Chondrocyte (in vitro differentiated cells): ENCODE measurements at regions not wholly inside any gene's neighbourhood (a gene's known extent, or its start where the extent isn't known, plus 50 kb on each side); places are given as distances from the start of the nearest gene placed in this dataset.
"Not testable (repeated sequence)": the region's sequence is repeated elsewhere in the genome, so short reads cannot be mapped to it uniquely, and the experiment has no call there.

Experiments used
- DNase-seq: peaks from one replicate; pipeline ENCODE4 v3.0.0; 2021; ENCODE audit warnings: mixed read lengths, low spot score
- H3K27ac Mint-ChIP-seq: one replicate; pipeline ENCODE4 v1.8.0; 2021; ENCODE audit warnings: mild to moderate bottlenecking, moderate library complexity, mixed read lengths; ENCODE audit not compliant: unreplicated experiment
- H3K27me3 Mint-ChIP-seq: 2 replicates; pipeline ENCODE4 v1.8.0; 2021; ENCODE audit warnings: low read depth, mixed read lengths
- H3K36me3 Mint-ChIP-seq: 2 replicates; pipeline ENCODE4 v1.8.0; 2021; ENCODE audit warnings: low read depth, mixed read lengths
- H3K4me1 Mint-ChIP-seq: 2 replicates; pipeline ENCODE4 v1.8.0; 2021; ENCODE audit warnings: low read depth, mild to moderate bottlenecking, mixed read lengths
- H3K4me3 Mint-ChIP-seq: one replicate; pipeline ENCODE4 v1.8.0; 2021; ENCODE audit warnings: mild to moderate bottlenecking, moderate library complexity, mixed read lengths; ENCODE audit not compliant: unreplicated experiment
- H3K9me3 Mint-ChIP-seq: 2 replicates; pipeline ENCODE4 v1.8.0; 2021; ENCODE audit warnings: low read depth, mixed read lengths
- TF ChIP-seq, protein P1 (sequence below): fragments of 200-600 bp; sonication (generic); IDR thresholded peaks from 2 replicates; pipeline ENCODE4 v1.5.0; 2021; ENCODE audit warnings: antibody characterized with exemption, mild to moderate bottlenecking, moderate library complexity

DNA sequence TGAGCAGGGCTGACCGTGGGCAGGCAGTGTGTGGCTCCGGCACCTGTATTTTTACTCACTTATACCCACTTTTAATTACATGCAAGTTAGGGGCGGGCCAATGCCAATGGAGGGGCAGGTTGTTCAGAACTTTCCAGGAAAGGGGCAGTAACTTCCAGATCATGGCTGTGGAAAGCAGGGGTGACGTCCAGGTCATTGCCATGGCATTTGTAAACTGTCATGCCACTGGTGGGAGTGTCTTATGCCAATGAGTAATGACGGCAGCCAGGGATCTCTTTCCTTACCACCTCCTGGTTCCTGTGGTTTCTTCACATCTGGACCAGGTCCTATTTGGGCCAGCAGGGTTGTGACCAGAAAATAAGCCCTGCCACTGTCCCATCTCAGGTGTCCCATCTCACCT, 258.7 kb downstream of the THBS2 start:
- H3K27ac Mint-ChIP-seq, result no peak overlapping the region

DNA sequence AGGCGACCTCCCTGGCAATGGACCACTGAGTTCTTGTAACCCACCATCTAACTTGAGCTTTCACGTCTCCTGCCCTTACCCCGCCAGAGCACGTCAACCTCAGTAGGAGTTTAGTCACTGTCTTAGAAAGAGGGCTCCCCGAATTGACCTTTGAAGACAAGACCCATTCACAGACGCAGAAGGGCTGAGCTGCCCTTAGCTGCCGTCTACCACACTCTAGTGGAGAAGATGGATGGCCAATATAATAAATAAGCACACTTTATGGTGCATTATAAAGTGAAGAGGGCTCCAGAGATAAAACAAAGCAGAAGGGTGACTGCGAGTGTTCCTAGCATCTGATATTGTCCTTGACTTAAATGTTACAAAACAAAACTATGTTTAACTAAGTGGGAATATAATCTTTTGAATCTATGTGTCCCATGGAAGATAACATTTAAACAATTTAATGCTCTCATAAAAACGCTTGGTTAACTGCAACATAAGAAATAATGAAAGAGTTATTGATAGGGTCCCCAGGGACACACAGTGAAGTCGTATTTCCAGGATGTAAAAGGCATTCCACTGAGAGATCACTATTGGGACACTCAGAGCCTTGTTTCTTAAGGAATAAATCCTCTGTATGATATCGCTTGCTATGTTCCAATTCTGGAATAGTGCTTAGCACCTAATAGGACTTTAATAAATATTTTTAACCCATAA, 261.1 kb downstream of the THBS2 start:
- H3K4me1 Mint-ChIP-seq, result peaks cover 12% of the 10 kb centered on the region
- TF ChIP-seq, protein P1, sequence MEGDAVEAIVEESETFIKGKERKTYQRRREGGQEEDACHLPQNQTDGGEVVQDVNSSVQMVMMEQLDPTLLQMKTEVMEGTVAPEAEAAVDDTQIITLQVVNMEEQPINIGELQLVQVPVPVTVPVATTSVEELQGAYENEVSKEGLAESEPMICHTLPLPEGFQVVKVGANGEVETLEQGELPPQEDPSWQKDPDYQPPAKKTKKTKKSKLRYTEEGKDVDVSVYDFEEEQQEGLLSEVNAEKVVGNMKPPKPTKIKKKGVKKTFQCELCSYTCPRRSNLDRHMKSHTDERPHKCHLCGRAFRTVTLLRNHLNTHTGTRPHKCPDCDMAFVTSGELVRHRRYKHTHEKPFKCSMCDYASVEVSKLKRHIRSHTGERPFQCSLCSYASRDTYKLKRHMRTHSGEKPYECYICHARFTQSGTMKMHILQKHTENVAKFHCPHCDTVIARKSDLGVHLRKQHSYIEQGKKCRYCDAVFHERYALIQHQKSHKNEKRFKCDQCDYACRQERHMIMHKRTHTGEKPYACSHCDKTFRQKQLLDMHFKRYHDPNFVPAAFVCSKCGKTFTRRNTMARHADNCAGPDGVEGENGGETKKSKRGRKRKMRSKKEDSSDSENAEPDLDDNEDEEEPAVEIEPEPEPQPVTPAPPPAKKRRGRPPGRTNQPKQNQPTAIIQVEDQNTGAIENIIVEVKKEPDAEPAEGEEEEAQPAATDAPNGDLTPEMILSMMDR, result no peak
- no peaks in the 10 kb centered on the region for H3K9me3 Mint-ChIP-seq
- no peak for DNase-seq
- no peak overlapping the region for H3K27ac Mint-ChIP-seq
- no peaks in the 10 kb centered on the region for H3K27me3 Mint-ChIP-seq
- no peaks in the 10 kb centered on the region for H3K36me3 Mint-ChIP-seq
- no peak overlapping the region for H3K4me3 Mint-ChIP-seq

More for the DNA sequence above, 258.7 kb downstream of the THBS2 start:
- no peak for DNase-seq
- no peak overlapping the region for H3K4me3 Mint-ChIP-seq
- H3K27me3 Mint-ChIP-seq, result no peaks in the 10 kb centered on the region
- peaks cover 10% of the 10 kb centered on the region for H3K4me1 Mint-ChIP-seq
- no peaks in the 10 kb centered on the region for H3K9me3 Mint-ChIP-seq
- no peaks in the 10 kb centered on the region for H3K36me3 Mint-ChIP-seq
- TF ChIP-seq, protein P1, result no peak

DNA sequence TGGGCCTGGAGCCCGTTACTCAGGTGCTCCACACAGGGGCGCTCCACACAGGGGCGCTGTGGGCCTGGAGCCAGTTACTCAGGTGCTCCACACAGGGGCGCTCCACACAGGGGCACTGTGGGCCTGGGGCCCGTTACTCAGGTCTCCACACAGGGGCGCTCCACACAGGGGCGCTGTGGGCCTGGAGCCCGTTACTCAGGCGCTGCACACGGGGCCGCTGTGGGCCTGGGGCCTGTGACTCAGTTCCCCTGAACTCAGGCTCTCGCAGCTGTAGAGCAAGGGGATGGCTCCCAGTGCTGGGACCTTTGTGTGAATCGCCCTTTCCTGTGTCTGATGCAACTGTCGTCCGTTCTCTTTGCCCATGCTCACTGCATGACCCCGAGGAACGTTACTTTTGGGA, 262.0 kb downstream of the THBS2 start:
- H3K4me1 Mint-ChIP-seq, result peaks cover 12% of the 10 kb centered on the region
- not testable (repeated sequence) for H3K36me3 Mint-ChIP-seq, H3K27me3 Mint-ChIP-seq

DNA sequence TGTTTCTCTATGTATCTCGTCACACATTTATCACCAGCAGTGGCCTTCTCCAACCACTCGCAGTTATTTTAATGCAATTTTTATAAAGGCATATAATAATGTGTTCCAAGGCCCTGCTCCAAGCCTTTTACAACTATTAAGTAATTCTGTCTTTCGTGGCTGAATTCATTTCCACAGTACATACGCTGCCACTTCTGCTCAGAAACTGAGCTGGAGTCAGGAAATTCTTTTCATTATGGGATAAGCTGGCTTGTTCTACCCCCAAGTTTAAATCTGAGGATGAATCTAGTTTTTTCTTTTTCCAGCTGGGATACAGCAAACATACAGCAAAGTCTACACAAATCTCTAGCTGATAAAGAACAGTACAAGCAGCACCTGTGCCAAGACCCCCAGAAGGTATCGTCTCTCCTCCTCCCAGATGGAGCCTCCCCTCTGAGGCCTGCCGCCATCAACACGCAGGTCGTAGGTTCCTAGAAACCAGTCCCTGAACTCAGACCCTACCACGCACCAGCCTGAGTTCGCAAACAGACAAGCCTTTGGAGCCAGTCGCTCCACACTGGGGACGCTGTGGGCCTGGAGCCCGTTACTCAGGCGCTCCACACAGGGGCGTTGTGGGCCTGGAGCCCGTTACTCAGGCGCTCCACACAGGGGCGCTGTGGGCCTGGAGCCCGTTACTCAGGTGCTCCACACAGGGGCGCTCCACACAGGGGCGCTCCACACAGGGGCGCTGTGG, 263.5 kb downstream of the THBS2 start:
- no peaks in the 10 kb centered on the region for H3K27me3 Mint-ChIP-seq
- no peak overlapping the region for H3K4me3 Mint-ChIP-seq
- no peaks in the 10 kb centered on the region for H3K36me3 Mint-ChIP-seq
- H3K4me1 Mint-ChIP-seq, result peaks cover 12% of the 10 kb centered on the region
- H3K9me3 Mint-ChIP-seq, result no peaks in the 10 kb centered on the region
- H3K27ac Mint-ChIP-seq, result no peak overlapping the region
- TF ChIP-seq, protein P1, result peak; percentile 28
- DNase-seq, result no peak

More for the DNA sequence above, 262.0 kb downstream of the THBS2 start:
- not testable (repeated sequence) for H3K9me3 Mint-ChIP-seq, H3K27ac Mint-ChIP-seq, H3K4me3 Mint-ChIP-seq, DNase-seq

DNA sequence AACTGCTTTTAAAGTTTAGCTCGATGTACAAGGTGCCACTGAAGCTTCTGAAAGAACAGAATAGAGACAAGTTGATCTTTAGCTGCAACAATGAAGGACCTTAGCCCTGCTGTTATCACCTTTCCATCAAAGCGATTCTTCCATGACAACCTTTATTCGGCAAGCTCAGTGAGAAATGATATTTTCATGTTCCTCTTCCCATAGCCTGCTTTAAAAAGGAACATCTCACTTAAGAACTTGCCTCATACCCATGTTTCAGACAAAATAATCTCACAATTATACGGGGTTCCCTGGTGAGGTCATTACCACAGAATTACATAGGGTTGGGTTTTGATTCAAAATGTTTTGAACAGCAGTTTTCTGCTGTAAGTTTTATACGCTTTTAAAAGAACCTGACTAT, 264.2 kb downstream of the THBS2 start:
- DNase-seq, result no peak
- H3K4me1 Mint-ChIP-seq, result peaks cover 12% of the 10 kb centered on the region
- H3K4me3 Mint-ChIP-seq, result no peak overlapping the region
- TF ChIP-seq, protein P1, result no peak
- H3K36me3 Mint-ChIP-seq, result no peaks in the 10 kb centered on the region
- no peaks in the 10 kb centered on the region for H3K27me3 Mint-ChIP-seq
- no peaks in the 10 kb centered on the region for H3K9me3 Mint-ChIP-seq
- H3K27ac Mint-ChIP-seq, result no peak overlapping the region
